ENCODE measurements at regions not wholly inside any gene's neighbourhood (a gene's known extent, or its start where the extent isn't known, plus 50 kb on each side); places are given as distances from the start of the nearest gene placed in this dataset.

- Histone ChIP-seq H3K36me3 (replicated peaks) (no peaks in the 10 kb centered on the region), H3K27me3 (replicated peaks) (no peaks in the 10 kb centered on the region), H3K4me3 (ENCODE audit: low read depth, low read length) (no peak overlapping the region), H3K27ac (no peak overlapping the region)
- in situ Hi-C loops (cut with HindIII; ENCODE audit: low pct_ligation_motif_present, low sequenced_read_pairs): no loop called here
- TF ChIP-seq, protein P1, sequence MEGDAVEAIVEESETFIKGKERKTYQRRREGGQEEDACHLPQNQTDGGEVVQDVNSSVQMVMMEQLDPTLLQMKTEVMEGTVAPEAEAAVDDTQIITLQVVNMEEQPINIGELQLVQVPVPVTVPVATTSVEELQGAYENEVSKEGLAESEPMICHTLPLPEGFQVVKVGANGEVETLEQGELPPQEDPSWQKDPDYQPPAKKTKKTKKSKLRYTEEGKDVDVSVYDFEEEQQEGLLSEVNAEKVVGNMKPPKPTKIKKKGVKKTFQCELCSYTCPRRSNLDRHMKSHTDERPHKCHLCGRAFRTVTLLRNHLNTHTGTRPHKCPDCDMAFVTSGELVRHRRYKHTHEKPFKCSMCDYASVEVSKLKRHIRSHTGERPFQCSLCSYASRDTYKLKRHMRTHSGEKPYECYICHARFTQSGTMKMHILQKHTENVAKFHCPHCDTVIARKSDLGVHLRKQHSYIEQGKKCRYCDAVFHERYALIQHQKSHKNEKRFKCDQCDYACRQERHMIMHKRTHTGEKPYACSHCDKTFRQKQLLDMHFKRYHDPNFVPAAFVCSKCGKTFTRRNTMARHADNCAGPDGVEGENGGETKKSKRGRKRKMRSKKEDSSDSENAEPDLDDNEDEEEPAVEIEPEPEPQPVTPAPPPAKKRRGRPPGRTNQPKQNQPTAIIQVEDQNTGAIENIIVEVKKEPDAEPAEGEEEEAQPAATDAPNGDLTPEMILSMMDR (IDR thresholded peaks at IDR 0.05; ENCODE audit: low read depth, low read length, missing control alignments): no peak
- no peak for DNase-seq
These were observed 623.0 kb upstream of the CBLB start for GRCh38 chr3:106491796-106492195.

DNA sequence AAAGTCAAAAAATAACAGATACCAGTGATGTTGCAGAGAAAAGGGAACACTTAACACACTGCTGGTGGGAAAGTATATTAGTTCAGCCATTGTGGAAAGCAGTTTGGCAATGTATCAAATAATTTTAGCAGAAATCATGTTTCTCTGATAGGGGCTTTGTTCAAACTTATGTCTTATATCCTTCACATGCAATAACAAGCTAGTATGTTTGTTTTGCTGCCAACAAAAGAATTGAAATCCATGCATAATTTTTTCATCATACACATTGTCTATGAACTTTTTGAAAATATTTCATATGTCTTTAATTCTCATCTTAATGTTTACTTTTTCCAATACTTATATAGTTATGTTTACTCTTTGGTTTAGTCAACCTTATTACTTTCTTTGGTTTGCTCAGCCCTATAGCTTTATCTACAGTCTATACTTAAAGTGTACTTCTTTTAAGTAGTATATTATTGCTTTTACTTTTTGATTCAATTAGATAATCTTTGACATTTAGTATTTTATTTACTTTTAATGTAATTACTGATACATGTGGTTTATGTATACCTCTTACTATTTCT, 639.6 kb upstream of the CBLB start:
- Histone ChIP-seq H3K4me3 (ENCODE audit: low read depth, low read length) (no peak overlapping the region), H3K27me3 (replicated peaks) (no peaks in the 10 kb centered on the region), H3K36me3 (replicated peaks) (no peaks in the 10 kb centered on the region), H3K27ac (no peak overlapping the region)
- no peak for DNase-seq
- TF ChIP-seq, protein P1 (IDR thresholded peaks at IDR 0.05; ENCODE audit: low read depth, low read length, missing control alignments): no peak
- in situ Hi-C loops (cut with HindIII; ENCODE audit: low pct_ligation_motif_present, low sequenced_read_pairs): no loop called here

- peak; percentile 19 for DNase-seq
- no peak overlapping the region for H3K27ac ChIP-seq
- H3K4me3 ChIP-seq (ENCODE audit: low read depth, low read length): no peak overlapping the region
- in situ Hi-C loops (cut with HindIII; ENCODE audit: low pct_ligation_motif_present, low sequenced_read_pairs): no loop called here
- no peaks in the 10 kb centered on the region for H3K36me3 ChIP-seq (replicated peaks)
- H3K27me3 ChIP-seq (replicated peaks): no peaks in the 10 kb centered on the region
- TF ChIP-seq, protein P1 (IDR thresholded peaks at IDR 0.05; ENCODE audit: low read depth, low read length, missing control alignments): no peak
These were observed 641.4 kb upstream of the CBLB start for GRCh38 chr3:106510206-106510605.

- Histone ChIP-seq H3K27me3 (replicated peaks) (no peaks in the 10 kb centered on the region), H3K36me3 (replicated peaks) (no peaks in the 10 kb centered on the region), H3K27ac (no peak overlapping the region), H3K4me3 (ENCODE audit: low read depth, low read length) (no peak overlapping the region)
- in situ Hi-C loops (cut with HindIII; ENCODE audit: low pct_ligation_motif_present, low sequenced_read_pairs): no loop called here
- TF ChIP-seq, protein P1 (IDR thresholded peaks at IDR 0.05; ENCODE audit: low read depth, low read length, missing control alignments): no peak
- no peak for DNase-seq
These were observed 644.0 kb upstream of the CBLB start for GRCh38 chr3:106512846-106513245.

DNA sequence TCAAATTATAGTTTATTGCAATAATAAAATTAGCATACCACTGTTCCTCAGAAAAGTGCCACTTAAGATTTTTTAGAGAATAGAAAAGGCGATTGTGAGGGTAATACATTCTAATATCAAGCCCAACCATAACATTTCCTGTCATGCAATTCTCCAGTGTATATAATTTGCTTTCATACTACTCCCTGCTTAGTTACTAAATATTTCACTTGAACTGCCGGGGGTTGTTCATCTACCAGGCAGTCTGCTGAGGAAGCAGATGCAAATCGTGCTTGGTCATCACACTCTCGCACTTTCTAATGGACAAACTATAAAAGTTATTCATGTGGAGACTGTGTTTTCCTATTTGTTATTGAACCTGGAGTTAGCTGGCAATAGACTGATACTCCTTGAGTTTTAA, 645.6 kb upstream of the CBLB start:
- DNase-seq: no peak
- no peaks in the 10 kb centered on the region for H3K27me3 ChIP-seq (replicated peaks)
- H3K27ac ChIP-seq: no peak overlapping the region
- TF ChIP-seq, protein P1 (IDR thresholded peaks at IDR 0.05; ENCODE audit: low read depth, low read length, missing control alignments): no peak
- in situ Hi-C loops (cut with HindIII; ENCODE audit: low pct_ligation_motif_present, low sequenced_read_pairs): no loop called here
- no peaks in the 10 kb centered on the region for H3K36me3 ChIP-seq (replicated peaks)
- H3K4me3 ChIP-seq (ENCODE audit: low read depth, low read length): no peak overlapping the region

- Histone ChIP-seq H3K27ac (no peak overlapping the region), H3K36me3 (replicated peaks) (no peaks in the 10 kb centered on the region), H3K27me3 (replicated peaks) (no peaks in the 10 kb centered on the region), H3K4me3 (ENCODE audit: low read depth, low read length) (no peak overlapping the region)
- peak; percentile 3 for DNase-seq
- TF ChIP-seq, protein P1 (IDR thresholded peaks at IDR 0.05; ENCODE audit: low read depth, low read length, missing control alignments): no peak
- in situ Hi-C loops (cut with HindIII; ENCODE audit: low pct_ligation_motif_present, low sequenced_read_pairs): no loop called here
These were observed 649.7 kb upstream of the CBLB start for GRCh38 chr3:106518516-106518915.

All from brain microvascular endothelial cell (primary cell).